Muscle of leg (tissue), 3 donors: ENCODE measurements at regions not wholly inside any gene's neighbourhood (a gene's known extent, or its start where the extent isn't known, plus 50 kb on each side); places are given as distances from the start of the nearest gene placed in this dataset.
"Not testable (repeated sequence)": the region's sequence is repeated elsewhere in the genome, so short reads cannot be mapped to it uniquely, and the experiment has no call there.

Experiments used
- DNase-seq: peaks from one replicate; pipeline ENCODE4 v3.0.0; 2013
- H3K27ac ChIP-seq: one replicate; pipeline ENCODE4 v1.5.1; 2013; ENCODE audit warnings: mild to moderate bottlenecking, low read length, control low read depth
- H3K27me3 ChIP-seq: one replicate; pipeline ENCODE4 v1.6.1; 2013; ENCODE audit warnings: low read length; ENCODE audit not compliant: control insufficient read depth, insufficient read depth
- H3K36me3 ChIP-seq: one replicate; pipeline ENCODE4 v1.6.1; 2013; ENCODE audit warnings: low read length; ENCODE audit not compliant: control insufficient read depth, insufficient read depth
- H3K4me1 ChIP-seq: one replicate; pipeline ENCODE4 v1.6.1; 2013; ENCODE audit warnings: low read length; ENCODE audit not compliant: control insufficient read depth, insufficient read depth
- H3K4me3 ChIP-seq: one replicate; pipeline ENCODE4 v1.5.1; 2013; ENCODE audit warnings: low read length, control low read depth
- H3K9me3 ChIP-seq: replicated peaks from 2 replicates; pipeline ENCODE4 v1.6.1; 2013; ENCODE audit warnings: low read depth, low read length; ENCODE audit not compliant: control insufficient read depth
- WGBS: methylation state at CpG from one replicate; pipeline ENCODE4 v1.1.5; 2013; ENCODE audit warnings: missing lambda C conversion rate; ENCODE audit not compliant: insufficient coverage; 5-methylcytosine and 5-hydroxymethylcytosine counted together

- DNase-seq, result no peak
- Histone ChIP-seq H3K27ac (no peak overlapping the region), H3K36me3 (no peaks in the 10 kb centered on the region), H3K4me3 (no peak overlapping the region), H3K27me3 (peaks cover 5% of the 10 kb centered on the region), H3K4me1 (no peaks in the 10 kb centered on the region), H3K9me3 (no peaks in the 10 kb centered on the region)
- 53% methylated on average over 2 of the region's 10 CpGs for WGBS
Measured at GRCh38 chr14:96705422-96706092, 91.6 kb upstream of the VRK1 start.

DNA sequence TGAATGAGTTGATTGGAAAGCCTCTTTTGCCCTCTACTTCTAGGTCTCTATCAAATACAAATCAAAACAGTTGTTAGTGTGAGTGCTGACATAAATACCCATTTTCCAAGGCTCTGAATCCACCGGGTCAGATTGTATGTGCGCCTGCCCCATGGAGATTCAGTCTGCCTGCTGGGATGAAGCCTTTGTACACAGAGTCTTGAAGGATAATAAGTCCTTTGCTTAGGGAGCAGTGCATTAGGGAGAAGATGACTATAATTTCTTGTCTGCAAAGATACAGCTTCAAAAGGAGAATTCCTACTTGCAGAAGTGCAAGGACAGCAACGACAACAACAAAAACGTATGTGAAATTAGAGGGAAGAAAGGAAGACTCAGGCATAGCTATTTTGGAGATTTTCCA, 90.3 kb upstream of the VRK1 start:
- H3K9me3 ChIP-seq, result no peaks in the 10 kb centered on the region
- no CpG with 5 or more reads among the region's 4 CpGs for WGBS
- no peaks in the 10 kb centered on the region for H3K4me1 ChIP-seq
- H3K36me3 ChIP-seq, result no peaks in the 10 kb centered on the region
- peaks cover 7% of the 10 kb centered on the region for H3K27me3 ChIP-seq
- no peak overlapping the region for H3K4me3 ChIP-seq
- no peak overlapping the region for H3K27ac ChIP-seq
- no peak for DNase-seq

GRCh38 chr14:96710060-96710666, 87.0 kb upstream of the VRK1 start:
- Histone ChIP-seq H3K4me3 (no peak overlapping the region), H3K9me3 (no peaks in the 10 kb centered on the region), H3K27ac (no peak overlapping the region), H3K36me3 (no peaks in the 10 kb centered on the region), H3K27me3 (peaks cover 5% of the 10 kb centered on the region), H3K4me1 (no peaks in the 10 kb centered on the region)
- no peak for DNase-seq
- WGBS, result 85% methylated on average over 8 of the region's 11 CpGs

DNA sequence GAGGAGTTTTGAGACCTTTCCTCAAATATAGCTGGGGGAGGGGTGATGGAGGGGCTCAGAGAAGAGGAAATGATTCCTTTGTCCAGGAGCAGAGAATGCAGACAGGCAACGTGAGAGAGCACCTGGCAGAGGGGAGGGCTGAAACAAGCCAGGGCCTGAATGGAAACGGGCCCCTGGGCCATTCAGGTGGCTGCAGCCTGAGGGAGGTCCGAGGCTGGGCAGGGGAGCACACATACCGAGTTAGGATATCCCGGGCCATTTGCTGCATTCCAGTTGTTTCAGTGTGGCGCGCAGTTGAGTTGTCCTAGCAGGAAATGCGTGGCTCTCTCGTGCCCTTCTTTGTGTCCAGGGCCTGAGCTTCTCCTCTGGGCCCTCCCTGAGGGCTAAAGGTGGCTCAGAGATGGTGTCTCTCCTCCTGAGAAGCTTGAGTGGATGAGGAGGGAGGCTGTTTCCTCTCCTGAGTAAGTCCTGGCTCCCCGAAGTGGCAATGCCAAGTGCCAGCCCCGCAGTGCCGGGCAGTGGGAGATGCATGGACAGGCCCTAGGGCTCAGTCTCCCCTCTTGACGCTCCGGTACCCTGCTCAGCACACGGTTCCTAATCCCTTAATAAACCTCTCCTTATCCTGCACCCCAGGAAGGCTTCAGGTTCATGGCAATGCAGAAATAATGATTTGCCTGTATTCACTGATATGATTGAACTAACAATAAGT, 85.5 kb upstream of the VRK1 start:
- H3K27me3 ChIP-seq, result peaks cover 4% of the 10 kb centered on the region
- WGBS, result 63% methylated on average over 10 of the region's 15 CpGs
- H3K36me3 ChIP-seq, result no peaks in the 10 kb centered on the region
- H3K27ac ChIP-seq, result no peak overlapping the region
- H3K4me1 ChIP-seq, result no peaks in the 10 kb centered on the region
- DNase-seq, result no peak
- H3K4me3 ChIP-seq, result no peak overlapping the region
- H3K9me3 ChIP-seq, result no peaks in the 10 kb centered on the region

DNA sequence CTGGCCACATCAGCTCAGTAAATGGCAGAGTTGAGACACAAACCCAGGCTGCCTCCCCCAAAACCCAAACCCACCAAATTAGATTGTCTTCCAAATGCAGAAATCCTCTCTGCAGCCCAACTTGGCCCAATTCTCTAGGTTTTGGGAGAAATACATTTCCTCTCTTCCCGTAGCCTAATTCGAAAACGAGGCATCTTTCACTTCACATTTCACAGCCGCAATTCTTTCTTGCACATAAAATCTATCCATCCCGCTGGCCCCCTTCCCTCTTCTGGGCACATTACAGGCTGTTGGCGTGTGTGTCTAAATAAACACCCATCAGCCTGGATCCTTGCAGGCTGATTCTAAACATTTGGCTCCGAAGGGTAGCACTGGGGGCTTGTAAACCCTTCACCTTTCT, 83.8 kb upstream of the VRK1 start:
- Histone ChIP-seq H3K9me3 (no peaks in the 10 kb centered on the region), H3K4me1 (no peaks in the 10 kb centered on the region), H3K4me3 (no peak overlapping the region), H3K27me3 (peaks cover 4% of the 10 kb centered on the region), H3K36me3 (no peaks in the 10 kb centered on the region), H3K27ac (no peak overlapping the region)
- no peak for DNase-seq
- 28% methylated on average over 7 of the region's 7 CpGs for WGBS

GRCh38 chr14:96714537-96714936, 82.6 kb upstream of the VRK1 start:
- H3K4me1 ChIP-seq, H3K4me3 ChIP-seq, DNase-seq, H3K27me3 ChIP-seq, H3K36me3 ChIP-seq, H3K27ac ChIP-seq, H3K9me3 ChIP-seq: not testable (repeated sequence)
- 85% methylated on average over 10 of the region's 10 CpGs for WGBS

- Histone ChIP-seq H3K4me3 (no peak overlapping the region), H3K9me3 (no peaks in the 10 kb centered on the region), H3K27me3 (no peaks in the 10 kb centered on the region), H3K36me3 (no peaks in the 10 kb centered on the region), H3K27ac (no peak overlapping the region), H3K4me1 (no peaks in the 10 kb centered on the region)
- 67% methylated on average over 2 of the region's 5 CpGs for WGBS
- no peak for DNase-seq
Measured at GRCh38 chr14:96717116-96717515, 80.1 kb upstream of the VRK1 start.

DNA sequence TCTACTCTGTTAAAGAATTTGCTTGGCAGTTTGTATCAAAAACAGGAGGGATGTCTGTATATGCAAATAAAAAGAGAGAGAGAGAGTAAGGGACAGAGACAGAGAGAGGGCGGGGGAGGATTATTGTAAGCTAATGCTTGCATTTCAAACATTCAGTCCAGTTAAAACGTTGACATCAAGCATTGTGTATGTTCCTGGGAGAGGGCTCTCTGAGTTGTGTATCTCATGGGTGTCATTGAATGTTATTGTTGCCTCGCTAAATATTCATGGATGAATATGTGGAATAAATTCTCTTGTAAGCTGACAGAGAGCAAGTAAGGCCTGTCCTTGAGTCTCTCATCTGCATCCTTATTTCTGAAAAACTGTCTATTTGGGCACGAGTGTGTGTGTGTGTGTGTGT, 78.8 kb upstream of the VRK1 start:
- no peaks in the 10 kb centered on the region for H3K4me1 ChIP-seq
- H3K27me3 ChIP-seq, result no peaks in the 10 kb centered on the region
- H3K4me3 ChIP-seq, result no peak overlapping the region
- no peak overlapping the region for H3K27ac ChIP-seq
- WGBS, result 48% methylated on average over 2 of the region's 4 CpGs
- no peaks in the 10 kb centered on the region for H3K36me3 ChIP-seq
- H3K9me3 ChIP-seq, result no peaks in the 10 kb centered on the region
- no peak for DNase-seq

DNA sequence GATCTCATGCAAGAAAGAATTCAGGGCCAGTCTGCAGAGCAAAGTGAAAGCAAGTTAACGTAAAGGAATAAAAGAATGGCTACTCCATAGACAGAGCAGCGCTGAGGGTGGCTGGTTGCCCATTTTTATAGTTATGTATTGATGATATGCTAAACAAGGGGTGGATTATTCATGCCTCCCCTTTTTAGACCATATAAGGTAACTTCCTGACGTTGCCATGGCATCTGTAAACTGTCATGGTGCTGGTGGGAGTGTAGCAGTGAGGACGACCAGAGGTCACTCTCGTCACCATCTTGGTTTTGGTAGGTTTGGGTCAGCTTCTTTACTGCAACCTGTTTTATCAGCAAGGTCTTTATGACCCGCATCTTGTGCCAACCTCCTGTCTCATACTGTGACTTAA, 76.5 kb upstream of the VRK1 start:
- not testable (repeated sequence) for DNase-seq, H3K9me3 ChIP-seq, H3K4me3 ChIP-seq, H3K27me3 ChIP-seq, H3K4me1 ChIP-seq, H3K27ac ChIP-seq, H3K36me3 ChIP-seq
- 67% methylated on average over 2 of the region's 6 CpGs for WGBS

DNA sequence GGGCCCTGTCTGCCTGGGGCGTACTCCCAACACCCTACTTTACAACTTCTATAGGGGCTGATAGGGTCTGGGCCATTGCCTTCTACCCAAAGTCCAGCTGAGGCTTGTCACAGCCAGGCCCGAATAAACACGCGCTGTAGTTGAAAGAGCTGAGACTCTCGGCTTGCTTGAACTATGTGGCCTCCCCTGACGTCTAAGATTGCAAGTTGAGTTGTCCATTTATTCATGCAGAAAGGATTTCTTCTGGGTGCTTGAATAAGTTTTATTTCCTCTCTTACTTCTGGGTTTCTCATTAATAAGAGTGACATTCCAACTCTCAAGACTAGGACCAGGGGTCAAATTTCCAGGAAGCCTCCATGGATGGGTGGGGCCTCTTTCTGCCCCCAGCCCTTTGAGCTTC, 74.4 kb upstream of the VRK1 start:
- Histone ChIP-seq H3K9me3 (peaks cover 5% of the 10 kb centered on the region), H3K4me3 (no peak overlapping the region), H3K27ac (no peak overlapping the region), H3K4me1 (no peaks in the 10 kb centered on the region), H3K27me3 (no peaks in the 10 kb centered on the region), H3K36me3 (no peaks in the 10 kb centered on the region)
- no CpG with 5 or more reads among the region's 6 CpGs for whole genome bisulfite sequencing
- DNase-seq, result no peak
